ENCODE measurements at regions not wholly inside any gene's neighbourhood (a gene's known extent, or its start where the extent isn't known, plus 50 kb on each side); places are given as distances from the start of the nearest gene placed in this dataset.

GRCh38 chr18:72283148-72283925, 260.8 kb downstream of the CBLN2 start:
- H3K4me3 ChIP-seq (ENCODE audit: insufficient read depth in 1 of 2, low read depth in 1 of 2, low read length in 2 of 2) = no peak overlapping the region
- H3K79me1 ChIP-seq (replicated peaks; ENCODE audit: low read length, poor library complexity, severe bottlenecking) = no peaks in the 10 kb centered on the region
- no peak overlapping the region for H2AFZ ChIP-seq (ENCODE audit: low read depth, low read length)
- H3K14ac ChIP-seq (ENCODE audit: low read length in 2 of 2) = no peak overlapping the region
- H3K4ac ChIP-seq (ENCODE audit: low read depth in 1 of 2, low read length in 2 of 2) = no peak overlapping the region
- no peak overlapping the region for H2BK120ac ChIP-seq (ENCODE audit: low read depth, low read length)
- WGBS = 68% methylated on average over 5 of the region's 8 CpGs
- H2BK12ac ChIP-seq (ENCODE audit: low read length in 2 of 2) = no peak overlapping the region
- peaks cover 7% of the 10 kb centered on the region for H3K9me3 ChIP-seq (ENCODE audit: control insufficient read depth, low read length)
- H3K18ac ChIP-seq (ENCODE audit: low read depth in 1 of 2, low read length in 2 of 2) = no peak overlapping the region
- DNase-seq = no peak
- H2BK5ac ChIP-seq (ENCODE audit: low read depth, low read length, poor library complexity, severe bottlenecking) = no peak overlapping the region
- H3K27me3 ChIP-seq (ENCODE audit: control insufficient read depth in 1 of 2, insufficient read depth in 1 of 2, low read length in 2 of 2) = no peaks in the 10 kb centered on the region
- H3K4me1 ChIP-seq (ENCODE audit: control insufficient read depth, insufficient read depth, low read depth, low read length) = no peaks in the 10 kb centered on the region
- no peak overlapping the region for H3K27ac ChIP-seq (ENCODE audit: low read length, poor library complexity, severe bottlenecking)
- no peaks in the 10 kb centered on the region for H3K36me3 ChIP-seq (ENCODE audit: control insufficient read depth in 1 of 2, insufficient read depth in 2 of 2, low read depth in 1 of 2, low read length in 2 of 2)
- H4K91ac ChIP-seq (ENCODE audit: low read length) = no peak overlapping the region
- H2AK5ac ChIP-seq (ENCODE audit: low read length, severe bottlenecking) = no peak overlapping the region
- H3K4me2 ChIP-seq (ENCODE audit: low read length, poor library complexity, severe bottlenecking) = no peak overlapping the region
- no peak overlapping the region for H3K9ac ChIP-seq (ENCODE audit: low read length)
- H4K8ac ChIP-seq (ENCODE audit: low read length) = no peak overlapping the region
- no peak overlapping the region for H2BK15ac ChIP-seq (ENCODE audit: low read depth, poor library complexity, severe bottlenecking)
- no peak overlapping the region for H3K23ac ChIP-seq (ENCODE audit: low read length in 2 of 2)

DNA sequence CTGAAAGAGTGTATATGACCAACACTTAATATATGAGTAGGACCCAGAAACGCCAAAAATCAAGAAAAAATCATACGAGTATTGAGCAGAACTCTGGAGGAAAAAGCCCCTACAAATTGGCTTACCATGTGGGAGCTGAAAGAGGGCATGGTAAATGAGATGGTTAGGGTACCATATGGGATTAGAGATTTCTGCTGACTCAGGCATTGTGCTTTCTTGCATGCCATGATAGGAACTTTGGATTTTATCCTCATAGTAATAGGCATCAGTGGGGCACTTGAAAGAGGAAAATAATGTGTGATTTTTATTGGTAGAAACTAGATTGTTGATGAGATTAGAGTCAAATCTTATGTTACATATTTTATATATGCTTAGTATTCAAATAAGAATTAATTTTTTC, 271.1 kb downstream of the CBLN2 start:
- DNase-seq = no peak
- Histone ChIP-seq H3K9ac (ENCODE audit: low read length) (no peak overlapping the region), H2AFZ (ENCODE audit: low read depth, low read length) (no peak overlapping the region), H3K4me3 (ENCODE audit: insufficient read depth in 1 of 2, low read depth in 1 of 2, low read length in 2 of 2) (no peak overlapping the region), H3K27me3 (ENCODE audit: control insufficient read depth in 1 of 2, insufficient read depth in 1 of 2, low read length in 2 of 2) (no peaks in the 10 kb centered on the region), H2BK15ac (ENCODE audit: low read depth, poor library complexity, severe bottlenecking) (no peak overlapping the region), H3K14ac (ENCODE audit: low read length in 2 of 2) (no peak overlapping the region), H4K8ac (ENCODE audit: low read length) (no peak overlapping the region), H3K4ac (ENCODE audit: low read depth in 1 of 2, low read length in 2 of 2) (no peak overlapping the region), H2AK5ac (ENCODE audit: low read length, severe bottlenecking) (no peak overlapping the region), H2BK120ac (ENCODE audit: low read depth, low read length) (no peak overlapping the region), H3K4me1 (ENCODE audit: control insufficient read depth, insufficient read depth, low read depth, low read length) (no peaks in the 10 kb centered on the region), H3K9me3 (ENCODE audit: control insufficient read depth, low read length) (peaks cover 31% of the 10 kb centered on the region), H2BK5ac (ENCODE audit: low read depth, low read length, poor library complexity, severe bottlenecking) (no peak overlapping the region), H2BK12ac (ENCODE audit: low read length in 2 of 2) (no peak overlapping the region), H4K91ac (ENCODE audit: low read length) (no peak overlapping the region), H3K4me2 (ENCODE audit: low read length, poor library complexity, severe bottlenecking) (no peak overlapping the region), H3K23ac (ENCODE audit: low read length in 2 of 2) (no peak overlapping the region), H3K36me3 (ENCODE audit: control insufficient read depth in 1 of 2, insufficient read depth in 2 of 2, low read depth in 1 of 2, low read length in 2 of 2) (no peaks in the 10 kb centered on the region), H3K79me1 (replicated peaks; ENCODE audit: low read length, poor library complexity, severe bottlenecking) (no peaks in the 10 kb centered on the region), H3K18ac (ENCODE audit: low read depth in 1 of 2, low read length in 2 of 2) (no peak overlapping the region), H3K27ac (ENCODE audit: low read length, poor library complexity, severe bottlenecking) (no peak overlapping the region)
- 72% methylated on average over 2 of the region's 2 CpGs for WGBS

DNA sequence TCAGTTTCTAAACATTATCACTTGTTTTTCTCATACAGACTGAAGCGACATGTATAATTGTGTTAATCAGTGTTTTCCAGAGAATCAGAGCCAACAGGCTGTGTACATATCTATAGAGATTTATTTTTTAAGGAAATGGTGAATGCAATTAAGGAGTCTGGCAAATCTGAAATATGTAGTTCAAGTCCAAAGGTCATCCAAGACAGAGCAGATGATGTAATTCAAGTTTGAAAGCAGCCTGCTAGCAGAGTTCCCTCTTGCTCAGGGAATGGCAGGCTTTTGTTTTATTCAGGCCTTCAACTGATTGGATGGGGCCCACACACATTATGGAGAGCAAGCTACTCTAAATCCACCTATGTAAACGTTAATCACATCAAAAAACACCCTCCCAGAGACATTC, 282.6 kb downstream of the CBLN2 start:
- no peak overlapping the region for H2BK12ac ChIP-seq (ENCODE audit: low read length in 2 of 2)
- H2BK15ac ChIP-seq (ENCODE audit: low read depth, poor library complexity, severe bottlenecking) = no peak overlapping the region
- no peak overlapping the region for H3K4ac ChIP-seq (ENCODE audit: low read depth in 1 of 2, low read length in 2 of 2)
- no peak overlapping the region for H2BK5ac ChIP-seq (ENCODE audit: low read depth, low read length, poor library complexity, severe bottlenecking)
- no peaks in the 10 kb centered on the region for H3K9me3 ChIP-seq (ENCODE audit: control insufficient read depth, low read length)
- no peak overlapping the region for H3K9ac ChIP-seq (ENCODE audit: low read length)
- H3K4me1 ChIP-seq (ENCODE audit: control insufficient read depth, insufficient read depth, low read depth, low read length) = no peaks in the 10 kb centered on the region
- no peak overlapping the region for H3K27ac ChIP-seq (ENCODE audit: low read length, poor library complexity, severe bottlenecking)
- no peak overlapping the region for H3K14ac ChIP-seq (ENCODE audit: low read length in 2 of 2)
- no peaks in the 10 kb centered on the region for H3K27me3 ChIP-seq (ENCODE audit: control insufficient read depth in 1 of 2, insufficient read depth in 1 of 2, low read length in 2 of 2)
- H3K4me2 ChIP-seq (ENCODE audit: low read length, poor library complexity, severe bottlenecking) = no peak overlapping the region
- H2BK120ac ChIP-seq (ENCODE audit: low read depth, low read length) = no peak overlapping the region
- H3K4me3 ChIP-seq (ENCODE audit: insufficient read depth in 1 of 2, low read depth in 1 of 2, low read length in 2 of 2) = no peak overlapping the region
- H4K8ac ChIP-seq (ENCODE audit: low read length) = no peak overlapping the region
- H4K91ac ChIP-seq (ENCODE audit: low read length) = no peak overlapping the region
- no peak overlapping the region for H2AFZ ChIP-seq (ENCODE audit: low read depth, low read length)
- no peak for DNase-seq
- no peak overlapping the region for H3K23ac ChIP-seq (ENCODE audit: low read length in 2 of 2)
- H3K36me3 ChIP-seq (ENCODE audit: control insufficient read depth in 1 of 2, insufficient read depth in 2 of 2, low read depth in 1 of 2, low read length in 2 of 2) = no peaks in the 10 kb centered on the region
- H3K79me1 ChIP-seq (replicated peaks; ENCODE audit: low read length, poor library complexity, severe bottlenecking) = no peaks in the 10 kb centered on the region
- no peak overlapping the region for H2AK5ac ChIP-seq (ENCODE audit: low read length, severe bottlenecking)
- H3K18ac ChIP-seq (ENCODE audit: low read depth in 1 of 2, low read length in 2 of 2) = no peak overlapping the region
- 92% methylated on average over 1 of the region's 2 CpGs for WGBS

- no peaks in the 10 kb centered on the region for H3K4me1 ChIP-seq (ENCODE audit: control insufficient read depth, insufficient read depth, low read depth, low read length)
- DNase-seq = no peak
- WGBS = 100% methylated on average over 1 of the region's 4 CpGs
- no peak overlapping the region for H4K91ac ChIP-seq (ENCODE audit: low read length)
- H3K23ac ChIP-seq (ENCODE audit: low read length in 2 of 2) = no peak overlapping the region
- H2AFZ ChIP-seq (ENCODE audit: low read depth, low read length) = no peak overlapping the region
- no peak overlapping the region for H3K18ac ChIP-seq (ENCODE audit: low read depth in 1 of 2, low read length in 2 of 2)
- no peaks in the 10 kb centered on the region for H3K36me3 ChIP-seq (ENCODE audit: control insufficient read depth in 1 of 2, insufficient read depth in 2 of 2, low read depth in 1 of 2, low read length in 2 of 2)
- no peak overlapping the region for H2BK5ac ChIP-seq (ENCODE audit: low read depth, low read length, poor library complexity, severe bottlenecking)
- no peak overlapping the region for H3K4ac ChIP-seq (ENCODE audit: low read depth in 1 of 2, low read length in 2 of 2)
- H2BK12ac ChIP-seq (ENCODE audit: low read length in 2 of 2) = no peak overlapping the region
- H3K79me1 ChIP-seq (replicated peaks; ENCODE audit: low read length, poor library complexity, severe bottlenecking) = no peaks in the 10 kb centered on the region
- no peak overlapping the region for H3K14ac ChIP-seq (ENCODE audit: low read length in 2 of 2)
- peaks cover 5% of the 10 kb centered on the region for H3K9me3 ChIP-seq (ENCODE audit: control insufficient read depth, low read length)
- no peak overlapping the region for H3K4me3 ChIP-seq (ENCODE audit: insufficient read depth in 1 of 2, low read depth in 1 of 2, low read length in 2 of 2)
- no peak overlapping the region for H2BK15ac ChIP-seq (ENCODE audit: low read depth, poor library complexity, severe bottlenecking)
- H3K9ac ChIP-seq (ENCODE audit: low read length) = no peak overlapping the region
- H4K8ac ChIP-seq (ENCODE audit: low read length) = no peak overlapping the region
- H3K4me2 ChIP-seq (ENCODE audit: low read length, poor library complexity, severe bottlenecking) = no peak overlapping the region
- H2AK5ac ChIP-seq (ENCODE audit: low read length, severe bottlenecking) = no peak overlapping the region
- no peak overlapping the region for H2BK120ac ChIP-seq (ENCODE audit: low read depth, low read length)
- no peaks in the 10 kb centered on the region for H3K27me3 ChIP-seq (ENCODE audit: control insufficient read depth in 1 of 2, insufficient read depth in 1 of 2, low read length in 2 of 2)
- no peak overlapping the region for H3K27ac ChIP-seq (ENCODE audit: low read length, poor library complexity, severe bottlenecking)
These were observed 298.1 kb downstream of the CBLN2 start for GRCh38 chr18:72246076-72246475.

Measured in mesenchymal stem cell (in vitro differentiated cells and primary cell).